Hippocampal formation (tissue), 2 donors: ENCODE measurements at regions not wholly inside any gene's neighbourhood (a gene's known extent, or its start where the extent isn't known, plus 50 kb on each side); places are given as distances from the start of the nearest gene placed in this dataset.

Source experiments
- DNase-seq, 2 donors: peaks; one replicate each; lab custom pipeline; 2025; lab: John Stamatoyannopoulos, UW

GRCh38 chrX:42619068-42619467, 158.9 kb downstream of the PPP1R2C start:
- DNase-seq: no peak

GRCh38 chrX:42616981-42617380, 161.0 kb downstream of the PPP1R2C start:
- no peak for DNase-seq

DNA sequence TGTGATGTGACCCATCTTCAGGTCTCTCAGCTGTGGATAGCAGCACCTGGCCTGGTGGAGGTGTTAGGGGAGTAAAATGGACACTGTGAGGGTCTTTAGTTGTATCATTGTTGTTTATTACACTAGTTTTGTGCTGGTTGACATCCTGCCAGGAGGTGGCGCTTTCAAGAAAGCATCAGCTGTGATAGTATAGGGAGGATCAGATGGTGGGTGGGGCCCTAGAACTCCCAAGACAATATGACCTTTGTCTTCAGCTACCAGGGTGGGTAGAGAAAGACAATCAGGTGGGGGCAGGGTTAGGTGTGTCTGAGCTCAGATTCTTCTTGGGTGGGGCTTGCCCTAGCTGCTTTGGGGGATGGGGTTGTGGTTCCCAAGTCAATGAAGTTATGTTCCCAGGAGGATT, 162.8 kb downstream of the PPP1R2C start:
- DNase-seq: no peak

DNA sequence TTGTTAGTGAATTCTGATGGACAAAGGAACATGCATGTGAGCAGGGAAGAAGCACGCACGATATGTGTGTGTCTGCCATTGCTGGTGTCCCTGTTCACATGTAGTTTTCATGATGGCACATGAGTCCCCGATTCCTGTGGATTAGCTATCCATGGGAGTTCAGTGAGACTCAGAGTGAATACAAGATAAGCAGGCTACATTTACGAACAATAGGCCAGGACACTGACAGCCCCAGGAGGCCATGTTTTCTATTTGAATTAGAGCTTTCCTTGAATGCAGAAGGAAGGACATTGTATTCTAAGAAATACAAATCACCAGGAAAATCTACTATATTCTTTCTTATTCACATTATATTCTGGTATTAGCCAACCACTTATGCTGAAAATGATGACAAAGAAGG, 171.4 kb downstream of the PPP1R2C start:
- DNase-seq: no peak

GRCh38 chrX:42604302-42604701, 173.7 kb downstream of the PPP1R2C start:
- no peak for DNase-seq

DNA sequence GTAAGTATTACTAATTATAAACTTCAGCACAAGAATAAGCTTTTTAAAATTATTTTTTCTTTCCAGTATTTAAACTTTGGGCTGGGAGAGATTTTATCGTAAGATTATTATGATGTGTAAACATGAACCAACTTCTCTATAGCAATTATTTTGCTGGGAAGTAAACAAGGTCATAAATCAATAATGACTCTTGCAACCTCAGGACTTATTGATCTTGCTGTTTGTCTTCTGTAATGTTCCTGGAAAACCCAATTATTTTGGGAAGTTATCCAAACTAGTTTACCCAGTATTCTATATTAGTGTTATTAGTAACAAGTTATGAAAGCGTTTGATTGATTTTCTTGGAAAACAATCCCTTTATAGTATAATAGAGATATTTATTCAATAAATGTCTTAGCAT, 174.9 kb downstream of the PPP1R2C start:
- DNase-seq: no peak

DNA sequence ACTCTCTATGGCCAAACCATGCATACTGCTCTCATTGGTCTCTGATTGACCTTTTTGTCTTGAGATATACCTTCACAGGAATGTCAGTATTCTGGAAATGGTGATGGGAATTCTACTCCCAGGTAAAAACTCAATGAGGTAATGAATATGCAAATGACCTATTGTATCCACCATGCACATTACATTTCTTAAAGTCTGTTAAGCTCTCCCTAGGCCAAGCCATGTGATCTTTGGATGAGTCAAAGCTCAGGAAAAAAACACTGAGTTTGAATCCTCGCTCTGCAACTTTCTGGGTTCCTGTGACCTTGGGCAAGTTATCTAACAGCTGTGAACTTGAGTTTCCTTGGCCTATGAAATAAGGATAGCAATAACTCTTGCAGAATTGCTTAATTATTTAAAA, 175.4 kb downstream of the PPP1R2C start:
- no peak for DNase-seq

GRCh38 chrX:42602136-42602535, 175.8 kb downstream of the PPP1R2C start:
- no peak for DNase-seq

DNA sequence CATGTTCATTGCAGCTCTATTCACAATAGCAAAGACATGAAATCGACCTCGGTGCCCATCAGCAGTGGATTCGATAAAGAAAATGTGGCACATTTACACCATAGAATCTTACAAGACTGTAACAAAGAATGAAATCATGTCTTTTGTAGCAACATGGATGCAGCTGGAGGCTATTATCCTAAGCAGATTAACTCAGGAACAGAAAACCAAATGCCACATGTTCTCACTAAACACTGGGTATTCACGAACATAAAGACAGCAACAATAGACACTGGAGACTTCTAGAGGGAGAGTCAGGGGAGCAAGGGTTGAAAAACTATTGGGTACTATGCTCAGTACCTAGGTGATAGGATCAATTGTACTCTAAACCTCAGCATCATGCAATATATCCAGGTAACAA, 180.5 kb downstream of the PPP1R2C start:
- DNase-seq: no peak

GRCh38 chrX:42585842-42586621, 191.9 kb downstream of the PPP1R2C start:
- no peak for DNase-seq

- DNase-seq: no peak
These were observed 200.0 kb downstream of the PPP1R2C start for GRCh38 chrX:42577936-42578470.

DNA sequence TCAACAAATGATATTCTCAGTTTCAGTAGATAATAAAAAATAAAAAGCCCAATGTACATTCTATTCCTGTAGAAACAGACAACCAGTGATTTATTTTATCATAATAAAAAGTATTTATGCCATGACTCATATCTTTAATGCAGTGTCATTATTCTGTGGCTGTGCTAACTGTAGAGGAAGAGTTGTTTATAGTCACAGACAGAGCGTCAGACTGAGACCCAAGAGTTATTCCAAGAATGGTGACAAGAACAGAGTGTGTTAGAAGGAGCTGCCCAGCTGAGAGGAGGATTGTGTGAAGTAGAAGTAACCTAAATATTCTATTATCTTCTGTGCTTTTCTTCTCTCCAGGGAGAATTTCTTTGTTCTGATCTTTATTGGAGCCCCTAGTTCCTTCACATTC, 210.7 kb downstream of the PPP1R2C start:
- no peak for DNase-seq

DNA sequence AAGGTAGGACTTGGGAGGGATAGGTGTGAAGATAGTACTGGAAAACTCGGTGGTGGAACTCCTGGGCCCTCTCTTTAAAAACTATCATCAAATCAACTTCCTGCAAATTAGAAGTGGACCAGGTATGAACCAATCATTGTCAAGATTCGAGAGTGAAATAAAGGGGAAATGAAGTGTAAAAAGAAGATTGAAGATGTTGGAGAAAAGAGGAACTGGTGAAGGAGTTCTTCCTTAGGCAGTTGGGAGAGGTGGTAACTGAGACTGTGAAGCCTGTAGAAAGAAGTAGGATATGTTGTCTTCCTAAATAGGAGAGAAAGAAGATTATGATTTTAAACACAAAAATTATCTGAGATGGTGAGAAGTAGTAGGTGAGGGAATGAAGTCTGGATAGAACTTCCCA, 212.2 kb downstream of the PPP1R2C start:
- no peak for DNase-seq

DNA sequence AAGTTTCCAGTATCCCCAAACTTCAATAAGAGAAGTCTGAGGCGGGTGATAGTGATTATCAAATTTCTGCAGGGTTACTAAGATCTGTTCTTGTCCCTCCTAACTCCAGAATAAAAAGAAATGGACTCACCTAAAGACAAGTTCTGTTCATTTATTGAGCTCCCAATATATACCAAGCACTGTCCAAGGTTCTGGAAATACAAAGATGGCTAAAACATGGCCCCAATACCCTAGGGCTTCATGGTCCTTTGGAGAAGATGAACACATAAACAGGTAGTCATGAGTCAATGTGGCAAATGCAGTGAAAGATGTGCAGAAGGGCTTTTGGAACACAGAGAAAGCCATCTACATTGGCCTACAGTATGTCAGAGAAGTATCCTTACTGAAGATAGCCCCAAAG, 231.2 kb downstream of the PPP1R2C start:
- no peak for DNase-seq

DNA sequence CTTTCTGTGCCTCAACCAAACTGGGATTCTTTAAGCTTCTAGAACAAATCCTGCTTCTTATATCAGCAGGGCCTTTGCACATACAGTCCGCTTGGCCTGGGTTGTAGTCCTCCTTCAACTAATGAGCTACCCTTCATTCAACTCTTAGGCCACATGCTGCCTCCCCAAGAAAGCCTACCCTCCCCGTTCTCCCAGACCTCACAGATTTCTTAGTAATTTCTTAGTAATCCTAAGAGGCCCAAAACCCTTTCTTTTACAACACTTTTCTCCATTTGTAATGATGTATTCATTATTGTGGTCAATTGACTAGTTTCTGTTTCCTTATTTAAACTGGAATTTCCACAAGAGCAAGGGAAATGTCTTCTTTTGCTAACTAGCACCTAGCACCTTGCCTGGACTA, 233.1 kb downstream of the PPP1R2C start:
- DNase-seq: no peak

DNA sequence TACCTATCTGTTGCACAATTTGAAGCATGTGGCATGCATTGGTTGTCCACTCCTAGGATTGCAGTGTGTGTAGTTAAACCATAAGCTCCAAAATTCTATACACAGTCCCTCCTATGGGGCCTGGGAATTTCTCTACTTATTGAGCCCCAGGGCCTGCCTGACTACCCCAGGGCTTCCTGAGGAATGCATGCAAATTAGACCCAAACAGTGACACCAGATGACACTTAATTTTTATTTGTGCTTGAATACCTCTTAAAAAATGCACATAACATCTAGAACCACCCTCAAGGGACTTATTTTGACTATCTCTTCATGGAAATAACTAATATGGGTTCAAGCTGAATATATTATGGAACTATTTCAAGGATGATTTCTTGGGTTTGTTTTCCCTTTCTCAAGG, 236.4 kb downstream of the PPP1R2C start:
- no peak for DNase-seq

GRCh38 chrX:42540146-42540545, 237.8 kb downstream of the PPP1R2C start:
- no peak for DNase-seq

- no peak for DNase-seq
These were observed 239.6 kb downstream of the PPP1R2C start for GRCh38 chrX:42538405-42538804.

DNA sequence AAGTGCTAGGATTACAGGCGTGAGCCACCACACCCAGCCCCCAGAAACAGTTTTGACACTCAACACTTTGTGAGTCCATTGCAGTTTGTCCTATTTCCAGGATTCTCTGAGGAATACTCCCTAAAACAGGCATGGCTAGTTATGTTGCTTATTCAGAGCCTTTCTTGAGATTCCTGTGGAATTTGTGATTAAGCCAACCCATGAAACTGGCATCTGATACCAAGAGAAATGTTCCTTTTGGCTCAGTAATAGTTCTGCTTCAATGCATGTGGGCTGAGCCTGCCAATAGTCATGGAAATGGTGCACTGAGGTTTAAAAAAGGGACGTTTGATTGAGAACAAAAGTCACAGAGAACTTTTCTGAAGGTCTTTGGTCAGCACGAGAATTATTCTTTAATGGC, 241.7 kb downstream of the PPP1R2C start:
- no peak for DNase-seq

- DNase-seq: no peak
These were observed 242.7 kb downstream of the PPP1R2C start for GRCh38 chrX:42535233-42535632.

GRCh38 chrX:42533761-42534160, 244.2 kb downstream of the PPP1R2C start:
- DNase-seq: no peak

DNA sequence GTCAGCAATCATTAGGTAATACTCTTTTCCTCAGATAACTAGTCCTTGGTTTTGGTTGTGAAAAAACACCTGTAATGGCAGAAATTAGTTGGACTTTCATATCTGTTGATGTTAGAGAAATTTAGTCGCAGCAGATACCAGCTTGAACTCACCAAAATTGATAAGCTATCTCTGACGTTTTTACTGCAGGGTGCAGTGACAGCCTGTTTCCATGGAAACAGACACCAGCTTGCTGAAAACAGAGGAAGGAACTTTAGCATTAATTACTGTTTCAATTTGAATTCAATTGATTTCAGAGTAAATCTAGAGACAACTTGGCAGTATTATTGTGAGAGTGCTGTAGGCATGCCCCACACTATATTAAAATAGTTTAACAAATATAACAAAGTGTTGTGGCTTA, 246.5 kb downstream of the PPP1R2C start:
- DNase-seq: no peak

GRCh38 chrX:42530027-42530426, 247.9 kb downstream of the PPP1R2C start:
- DNase-seq: no peak

- DNase-seq: no peak
These were observed 253.6 kb downstream of the PPP1R2C start for GRCh38 chrX:42524379-42524778.
